Muscle layer of duodenum (tissue), 2 donors: ENCODE measurements at regions not wholly inside any gene's neighbourhood (a gene's known extent, or its start where the extent isn't known, plus 50 kb on each side); places are given as distances from the start of the nearest gene placed in this dataset.

Source experiments
- H3K27ac ChIP-seq: one replicate; pipeline ENCODE4 v1.7.0; 2013; ENCODE audit warnings: mild to moderate bottlenecking, low read length
- H3K27me3 ChIP-seq: one replicate; pipeline ENCODE4 v1.7.0; 2013; ENCODE audit warnings: low read depth, mild to moderate bottlenecking, control low read depth, low read length
- H3K36me3 ChIP-seq, 2 donors: one replicate each; pipeline ENCODE4 v1.7.0; 2013; ENCODE audit warnings: low read length in 2 of 2, control low read depth in 1 of 2, mild to moderate bottlenecking in 1 of 2; ENCODE audit not compliant: insufficient read depth in 2 of 2, control insufficient read depth in 1 of 2
- H3K4me1 ChIP-seq, 2 donors: one replicate each; pipeline ENCODE4 v1.7.0; 2013; ENCODE audit warnings: low read length in 2 of 2, mild to moderate bottlenecking in 2 of 2, control low read depth in 1 of 2, moderate library complexity in 1 of 2; ENCODE audit not compliant: insufficient read depth in 2 of 2, control insufficient read depth in 1 of 2
- H3K4me3 ChIP-seq, 2 donors: one replicate each; pipeline ENCODE4 v1.7.0; 2013; ENCODE audit warnings: low read length in 2 of 2, low read depth in 1 of 2, mild to moderate bottlenecking in 1 of 2
- H3K9me3 ChIP-seq, 2 donors: one replicate each; pipeline ENCODE4 v1.7.0; 2013; ENCODE audit warnings: low read length in 2 of 2, control low read depth in 1 of 2, mild to moderate bottlenecking in 1 of 2; ENCODE audit not compliant: control insufficient read depth in 1 of 2
- donor health status: healthy.

DNA sequence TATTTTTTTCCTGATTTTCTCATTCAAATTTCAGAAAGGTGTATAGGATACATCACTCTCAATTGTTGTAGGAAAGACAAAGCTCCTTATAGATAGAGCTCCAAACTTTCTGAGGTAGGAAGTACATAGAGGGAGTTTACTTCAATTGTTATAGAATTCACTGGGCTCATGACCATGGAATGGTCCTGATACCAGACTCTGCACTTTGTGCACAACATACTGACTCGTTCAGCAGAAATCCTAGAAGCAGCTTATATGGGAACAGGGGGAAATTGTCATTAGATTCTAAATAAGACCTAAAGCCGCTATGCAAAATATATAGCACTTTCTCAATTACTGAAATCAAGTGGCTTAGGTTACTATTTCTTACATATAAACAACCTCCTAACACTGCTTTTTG, 240.5 kb upstream of the TUSC1 start:
- Histone ChIP-seq H3K4me1 (no peaks in the 10 kb centered on the region), H3K36me3 (no peaks in the 10 kb centered on the region), H3K9me3 (no peaks in the 10 kb centered on the region), H3K4me3 (no peak overlapping the region), H3K27me3 (no peaks in the 10 kb centered on the region), H3K27ac (no peak overlapping the region)

DNA sequence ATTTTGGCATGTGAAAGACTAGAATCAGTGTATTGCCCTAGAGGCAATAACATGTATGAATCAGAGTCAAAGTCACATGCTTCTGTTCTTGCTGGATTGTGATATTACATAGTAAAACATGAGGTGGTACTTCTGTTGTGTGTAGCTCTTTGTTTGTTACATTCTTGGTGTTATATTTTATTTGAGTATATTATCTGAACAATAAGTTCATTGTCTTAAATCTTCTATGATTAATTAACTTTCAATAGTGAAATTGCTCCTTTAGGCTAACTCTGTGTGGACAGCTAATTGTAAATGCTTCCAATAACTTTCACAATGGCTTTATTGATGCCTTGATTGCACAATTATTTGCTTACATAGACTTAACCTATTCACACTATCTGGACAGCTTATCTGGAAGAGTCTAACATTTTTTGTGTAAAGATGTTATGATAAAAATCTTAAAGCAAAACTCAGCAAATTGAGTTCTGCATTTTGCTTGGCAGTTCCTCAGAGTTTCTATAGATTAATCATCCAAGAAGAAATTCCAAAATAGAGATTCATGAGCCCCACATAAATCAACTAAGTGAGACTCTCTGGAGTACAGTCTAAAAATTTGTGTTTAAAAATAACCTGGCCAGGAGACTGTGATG, 239.6 kb upstream of the TUSC1 start:
- Histone ChIP-seq H3K9me3 (no peaks in the 10 kb centered on the region), H3K27me3 (no peaks in the 10 kb centered on the region), H3K27ac (no peak overlapping the region), H3K4me3 (no peak overlapping the region), H3K36me3 (no peaks in the 10 kb centered on the region), H3K4me1 (no peaks in the 10 kb centered on the region)

DNA sequence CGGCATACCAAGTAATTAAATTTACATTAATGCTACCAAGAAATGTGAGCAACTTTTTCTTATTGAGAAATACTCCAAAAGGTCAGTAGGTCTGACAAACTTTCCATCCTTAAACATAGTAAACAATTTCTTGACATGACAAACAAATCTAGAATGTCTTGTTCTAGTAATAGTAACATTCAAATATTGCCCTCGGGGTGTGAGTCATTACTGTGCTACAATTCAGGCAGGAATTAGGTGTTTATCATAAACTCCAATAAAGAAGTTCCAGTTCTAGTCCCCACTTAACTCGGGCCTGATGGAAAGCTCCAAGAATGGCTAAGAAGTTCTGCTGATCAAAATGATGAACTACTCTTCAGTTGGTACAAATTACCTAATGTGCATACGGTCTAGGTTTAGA, 235.6 kb upstream of the TUSC1 start:
- Histone ChIP-seq H3K4me3 (no peak overlapping the region), H3K9me3 (no peaks in the 10 kb centered on the region), H3K36me3 (no peaks in the 10 kb centered on the region), H3K27me3 (no peaks in the 10 kb centered on the region), H3K4me1 (no peaks in the 10 kb centered on the region), H3K27ac (no peak overlapping the region)

DNA sequence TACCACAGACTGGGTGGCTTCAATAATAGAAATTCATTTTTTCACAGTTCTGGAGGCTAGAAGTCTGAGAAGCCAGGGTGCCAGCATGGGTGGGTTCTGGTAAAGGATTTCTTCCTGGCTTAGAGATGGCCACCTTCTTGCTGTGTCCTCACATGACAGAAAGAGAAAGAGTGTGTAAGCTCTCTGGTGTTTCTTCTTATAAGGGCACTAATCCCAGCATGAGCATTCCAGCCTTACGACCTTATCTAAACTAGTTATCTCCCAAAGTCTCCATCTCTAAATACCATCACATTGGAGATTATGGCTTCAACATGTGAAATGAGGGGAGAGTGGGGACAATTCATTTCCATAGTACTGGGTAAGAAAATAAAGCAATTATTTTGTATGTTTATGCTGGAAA, 226.5 kb upstream of the TUSC1 start:
- H3K4me1 ChIP-seq, result no peaks in the 10 kb centered on the region
- H3K9me3 ChIP-seq, result no peaks in the 10 kb centered on the region
- H3K27me3 ChIP-seq, result no peaks in the 10 kb centered on the region
- H3K36me3 ChIP-seq, result no peaks in the 10 kb centered on the region
- H3K4me3 ChIP-seq, result no peak overlapping the region
- no peak overlapping the region for H3K27ac ChIP-seq

DNA sequence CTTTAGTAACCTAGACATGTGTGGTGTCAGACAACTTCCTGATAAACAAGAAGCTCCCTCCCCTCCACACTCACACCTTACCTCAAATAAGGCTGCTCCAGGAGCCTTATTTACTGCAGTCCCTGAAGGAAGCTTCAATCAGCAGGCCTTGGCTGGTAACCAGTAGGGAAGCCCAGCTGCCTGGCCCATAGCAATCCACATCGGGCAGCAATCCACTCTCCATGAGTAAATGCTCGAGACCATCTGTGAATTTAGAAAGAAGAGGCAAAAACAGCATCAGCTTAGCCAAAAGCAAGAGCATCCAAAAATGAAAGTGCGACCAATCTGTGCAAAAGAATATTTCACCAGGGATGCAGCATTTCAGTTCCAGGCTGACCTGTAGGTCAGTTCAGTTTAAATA, 213.3 kb upstream of the TUSC1 start:
- H3K27me3 ChIP-seq, result no peaks in the 10 kb centered on the region
- H3K36me3 ChIP-seq, result no peaks in the 10 kb centered on the region
- peaks cover 0 to 9% of the 10 kb centered on the region in 2 donors for H3K9me3 ChIP-seq
- no peak overlapping the region for H3K27ac ChIP-seq
- H3K4me3 ChIP-seq, result no peak overlapping the region
- no peaks in the 10 kb centered on the region for H3K4me1 ChIP-seq

DNA sequence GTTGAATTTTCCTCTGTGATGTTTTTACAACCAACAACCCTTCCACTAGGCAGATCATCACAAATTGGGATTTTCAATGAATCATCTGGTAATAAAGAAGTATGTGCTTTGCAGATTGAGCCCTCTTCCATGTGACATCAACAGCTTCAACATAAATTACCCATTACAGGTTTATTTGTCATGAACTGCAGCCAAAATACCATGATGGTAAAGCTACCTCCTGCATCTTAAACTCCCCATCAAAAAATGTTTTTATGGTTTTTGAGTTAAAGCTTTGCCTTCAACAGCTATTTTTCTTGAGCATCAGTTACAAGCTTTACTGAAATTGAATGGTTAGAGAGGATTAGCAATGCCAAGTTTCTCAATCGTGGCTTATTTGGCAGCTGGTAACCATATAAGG, 211.4 kb upstream of the TUSC1 start:
- H3K4me1 ChIP-seq, result no peaks in the 10 kb centered on the region
- H3K4me3 ChIP-seq, result no peak overlapping the region
- H3K36me3 ChIP-seq, result no peaks in the 10 kb centered on the region
- H3K27ac ChIP-seq, result no peak overlapping the region
- H3K27me3 ChIP-seq, result no peaks in the 10 kb centered on the region
- peaks cover 0 to 6% of the 10 kb centered on the region in 2 donors for H3K9me3 ChIP-seq

DNA sequence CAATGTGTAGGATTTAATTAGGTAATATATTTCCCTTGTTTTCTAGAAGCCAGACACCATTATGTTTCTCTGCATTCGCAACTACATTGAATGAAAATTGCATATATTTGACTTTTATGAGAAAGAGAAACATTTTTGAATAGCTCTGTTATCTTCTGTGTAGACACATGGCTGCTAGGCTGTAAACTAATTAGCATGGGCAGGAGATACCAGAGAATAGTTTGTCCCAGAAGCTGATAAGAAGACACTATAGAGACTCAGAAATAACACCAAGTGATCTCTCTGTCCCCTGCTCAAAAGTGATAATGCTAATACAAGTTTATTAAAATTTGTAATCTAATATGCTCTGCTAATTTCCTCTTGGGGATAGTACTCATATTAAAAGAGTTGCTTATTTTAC, 198.0 kb upstream of the TUSC1 start:
- no peak overlapping the region for H3K4me3 ChIP-seq
- H3K9me3 ChIP-seq, result peaks cover 0 to 10% of the 10 kb centered on the region in 2 donors
- no peaks in the 10 kb centered on the region for H3K4me1 ChIP-seq
- H3K36me3 ChIP-seq, result no peaks in the 10 kb centered on the region
- no peak overlapping the region for H3K27ac ChIP-seq
- H3K27me3 ChIP-seq, result no peaks in the 10 kb centered on the region

DNA sequence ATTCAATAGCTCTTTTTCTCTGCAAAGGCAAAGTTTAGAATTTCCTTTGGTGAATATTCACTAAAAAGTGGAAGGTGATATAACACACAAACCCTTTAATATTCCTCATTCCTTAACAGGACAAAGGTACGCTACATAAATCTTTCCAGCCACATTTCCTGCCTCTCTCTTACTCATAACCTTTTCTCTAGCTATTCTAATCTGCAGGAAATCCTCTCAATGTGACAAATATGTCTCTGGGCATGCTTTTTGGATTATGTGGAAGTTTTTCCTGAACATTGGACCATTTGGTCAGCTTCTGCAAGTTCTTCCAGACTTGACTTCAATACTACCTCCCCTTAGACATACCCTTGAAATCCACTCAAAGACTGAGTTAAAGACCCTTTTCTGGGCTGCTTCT, 186.3 kb upstream of the TUSC1 start:
- Histone ChIP-seq H3K27me3 (no peaks in the 10 kb centered on the region), H3K36me3 (no peaks in the 10 kb centered on the region), H3K27ac (no peak overlapping the region), H3K9me3 (no peaks in the 10 kb centered on the region), H3K4me1 (no peaks in the 10 kb centered on the region), H3K4me3 (no peak overlapping the region)

DNA sequence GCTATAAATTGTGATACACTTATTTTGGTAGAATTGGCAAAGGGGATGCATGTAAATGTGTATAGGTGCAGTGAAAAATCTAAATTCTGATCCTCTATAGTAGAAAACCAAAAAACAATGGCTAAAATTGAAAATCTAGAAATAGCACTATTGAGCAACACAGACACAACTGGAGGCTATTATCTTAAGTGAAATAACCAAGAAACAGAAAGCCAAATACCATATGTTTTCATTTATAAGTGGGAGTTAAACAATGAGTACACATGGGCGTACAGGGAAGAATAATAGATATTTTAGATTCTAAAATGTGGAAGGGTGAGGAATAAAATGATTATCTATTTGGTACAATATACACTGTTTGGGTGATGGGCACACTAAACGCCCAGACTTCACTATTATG, 183.2 kb upstream of the TUSC1 start:
- Histone ChIP-seq H3K27me3 (no peaks in the 10 kb centered on the region), H3K27ac (no peak overlapping the region), H3K4me1 (no peaks in the 10 kb centered on the region), H3K36me3 (no peaks in the 10 kb centered on the region), H3K4me3 (no peak overlapping the region), H3K9me3 (no peaks in the 10 kb centered on the region)

DNA sequence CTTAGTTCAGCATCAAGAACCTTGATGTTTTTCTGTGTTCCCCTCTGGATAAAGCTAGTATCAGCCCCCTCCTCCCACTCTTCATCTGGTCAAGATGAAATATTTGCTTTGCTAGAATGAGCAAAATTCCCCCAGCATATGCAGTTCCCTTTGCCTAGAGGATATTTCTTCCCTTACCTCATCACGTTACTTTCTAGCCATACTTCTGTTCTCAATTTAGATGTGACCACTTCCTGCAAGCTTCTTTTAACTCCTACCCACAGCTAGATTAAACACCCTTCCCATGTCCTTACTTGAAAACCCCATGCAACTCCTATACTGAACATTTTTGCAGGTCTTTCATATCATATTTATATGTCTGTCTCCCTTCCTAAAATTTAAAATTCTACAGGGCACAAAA, 178.9 kb upstream of the TUSC1 start:
- Histone ChIP-seq H3K27ac (no peak overlapping the region), H3K27me3 (no peaks in the 10 kb centered on the region)

DNA sequence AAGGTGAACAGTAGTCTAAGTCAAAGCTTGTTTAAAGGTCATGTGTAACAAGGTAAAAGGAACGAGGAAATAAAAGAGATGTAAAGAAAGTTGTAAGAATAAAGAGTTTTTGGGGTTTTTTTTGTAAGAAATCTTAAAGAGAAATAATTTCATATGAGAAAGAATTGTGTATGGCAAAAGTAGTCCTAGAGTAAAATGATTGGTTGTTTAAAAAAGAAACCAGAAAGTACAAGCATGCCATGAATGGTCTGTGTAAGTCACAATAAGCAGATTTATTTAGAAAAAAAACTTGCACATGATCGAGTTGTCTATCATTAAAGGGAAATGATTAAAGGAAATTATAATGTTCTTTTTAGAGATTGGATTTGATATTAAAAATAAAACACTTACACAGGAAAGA, 172.6 kb upstream of the TUSC1 start:
- H3K4me3 ChIP-seq, result no peak overlapping the region
- H3K27me3 ChIP-seq, result no peaks in the 10 kb centered on the region
- H3K27ac ChIP-seq, result no peak overlapping the region
- H3K4me1 ChIP-seq, result no peaks in the 10 kb centered on the region
- no peaks in the 10 kb centered on the region for H3K36me3 ChIP-seq
- H3K9me3 ChIP-seq, result peaks cover 0 to 6% of the 10 kb centered on the region in 2 donors

More for the DNA sequence above, 178.9 kb upstream of the TUSC1 start:
- H3K36me3 ChIP-seq, result no peaks in the 10 kb centered on the region
- no peaks in the 10 kb centered on the region for H3K4me1 ChIP-seq
- peaks cover 0 to 6% of the 10 kb centered on the region in 2 donors for H3K9me3 ChIP-seq
- H3K4me3 ChIP-seq, result no peak overlapping the region

DNA sequence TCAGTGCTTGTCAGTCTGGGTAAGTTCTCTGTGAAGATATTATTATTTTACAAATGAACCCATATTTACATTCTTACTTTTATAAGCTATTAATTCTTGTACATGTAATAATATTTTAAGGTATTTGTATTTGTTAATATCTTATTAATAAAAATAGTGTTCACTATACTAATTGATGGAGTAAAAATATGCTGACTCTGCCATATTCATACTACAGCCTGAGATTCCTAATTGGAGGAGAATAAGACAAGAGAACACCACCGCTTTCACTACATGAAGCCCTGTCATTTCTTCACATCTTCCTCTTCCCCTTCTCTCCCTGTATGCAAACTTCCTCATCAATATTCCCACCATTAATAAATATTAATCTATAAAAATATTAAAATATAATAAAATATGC, 167.6 kb upstream of the TUSC1 start:
- Histone ChIP-seq H3K27ac (no peak overlapping the region), H3K4me3 (no peak overlapping the region), H3K9me3 (no peaks in the 10 kb centered on the region), H3K27me3 (no peaks in the 10 kb centered on the region), H3K36me3 (no peaks in the 10 kb centered on the region), H3K4me1 (no peaks in the 10 kb centered on the region)
